HG02885 (cell line): ENCODE measurements at regions not wholly inside any gene's neighbourhood (a gene's known extent, or its start where the extent isn't known, plus 50 kb on each side); places are given as distances from the start of the nearest gene placed in this dataset.
"Not testable (repeated sequence)": the region's sequence is repeated elsewhere in the genome, so short reads cannot be mapped to it uniquely, and the experiment has no call there.

Source experiments
- ATAC-seq: cut with Tn5 transposase; IDR thresholded peaks from one replicate; pipeline ENCODE4 v1.9.1; 2021; ENCODE audit warnings: mild to moderate bottlenecking; ENCODE audit not compliant: unreplicated experiment, poor library complexity

DNA sequence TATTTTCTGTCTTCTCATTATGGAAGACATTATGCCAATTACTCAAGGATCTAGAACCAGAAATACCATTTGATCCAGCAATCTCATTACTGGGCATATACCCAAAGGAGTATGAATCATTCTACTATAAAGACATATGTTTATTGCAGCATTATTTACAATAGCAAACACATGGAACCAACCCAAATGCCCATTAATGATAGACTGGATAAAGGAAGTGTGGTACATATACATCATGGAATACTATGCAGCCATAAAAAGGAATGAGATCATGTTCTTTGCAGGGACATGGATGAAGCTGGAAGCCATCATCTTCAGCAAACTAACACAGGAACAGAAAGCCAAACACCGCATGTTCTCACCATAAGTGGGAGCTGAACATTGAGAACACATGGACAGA lies 161.8 kb upstream of the DAAM1 start:
- not testable (repeated sequence) for ATAC-seq

DNA sequence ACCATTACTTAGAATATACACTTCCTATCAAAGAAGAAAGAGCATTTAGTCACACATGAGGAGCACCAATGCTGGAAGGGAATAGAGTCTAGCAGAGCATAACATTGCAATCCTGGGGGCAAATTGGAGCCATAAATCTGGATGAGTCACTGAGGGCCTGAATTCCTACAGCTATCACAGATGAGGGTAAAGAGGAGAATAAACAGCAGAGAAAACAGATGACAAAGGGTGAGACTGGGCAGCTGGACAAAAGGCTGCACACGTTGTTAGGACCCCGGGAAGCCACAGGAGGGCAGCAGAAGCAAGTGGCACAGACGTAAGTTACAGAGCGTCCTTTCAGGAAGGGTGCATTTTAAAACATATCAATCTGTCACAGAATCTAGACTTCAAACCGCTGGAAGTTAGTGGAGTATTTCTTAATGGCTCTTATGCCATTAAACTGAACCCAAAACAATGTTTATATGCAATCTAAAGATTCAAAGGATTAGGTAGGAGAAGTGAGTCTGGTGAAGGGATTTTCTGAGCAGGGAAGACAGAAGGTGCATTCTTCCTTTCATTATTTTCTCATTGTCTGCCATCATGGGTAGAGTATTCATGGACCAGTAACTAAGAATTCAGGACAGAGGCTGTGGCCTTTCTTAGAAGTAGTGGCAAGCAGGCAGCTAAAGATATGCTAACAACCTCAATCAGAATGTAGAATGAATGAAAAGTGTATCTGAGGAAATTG lies 159.8 kb upstream of the DAAM1 start:
- peak; percentile 98 for ATAC-seq

- ATAC-seq, result no peak
Measured at GRCh38 chr14:59032826-59033225, 155.6 kb upstream of the DAAM1 start.

- ATAC-seq, result no peak
Measured at GRCh38 chr14:59036134-59036533, 152.3 kb upstream of the DAAM1 start.

GRCh38 chr14:59037086-59037485 lies 151.4 kb upstream of the DAAM1 start:
- no peak for ATAC-seq

DNA sequence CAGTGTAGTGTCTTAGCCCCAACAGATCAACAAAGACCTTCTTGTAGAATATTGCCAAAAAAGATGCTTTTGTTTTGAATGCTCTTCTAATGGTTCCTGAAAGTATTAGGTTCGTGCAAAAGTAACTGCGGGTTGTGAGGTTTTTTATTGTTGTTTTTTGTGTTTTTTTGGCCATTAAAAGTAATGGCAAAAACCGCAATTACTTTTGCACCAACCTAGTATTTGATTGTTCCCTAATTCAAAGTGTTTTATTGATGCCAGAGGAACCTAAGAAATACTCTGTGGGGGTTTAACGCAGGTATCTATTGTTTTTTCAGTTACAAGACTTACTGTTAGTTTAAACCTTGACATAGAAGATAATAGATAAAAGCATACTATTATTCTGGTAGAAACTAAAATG lies 150.8 kb upstream of the DAAM1 start:
- no peak for ATAC-seq

GRCh38 chr14:59038746-59039145 lies 149.7 kb upstream of the DAAM1 start:
- ATAC-seq, result no peak

DNA sequence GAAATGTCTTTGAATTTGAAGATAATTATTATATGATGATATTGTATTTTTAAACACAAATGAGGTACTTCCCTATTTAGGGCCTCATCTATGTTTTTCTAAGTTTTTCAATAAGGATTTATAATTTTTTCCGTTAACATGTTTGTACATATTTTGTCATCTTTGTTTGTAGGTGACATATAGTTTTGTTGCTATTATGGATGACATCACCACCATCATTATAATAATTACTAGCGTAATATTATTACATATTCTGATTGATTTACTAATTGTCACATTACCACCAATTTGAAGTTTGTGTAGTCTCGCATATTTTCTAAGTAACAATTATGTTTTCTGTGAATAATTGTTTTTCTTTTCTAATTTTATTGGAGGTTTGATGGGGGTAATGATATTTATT lies 147.2 kb upstream of the DAAM1 start:
- ATAC-seq, result no peak

DNA sequence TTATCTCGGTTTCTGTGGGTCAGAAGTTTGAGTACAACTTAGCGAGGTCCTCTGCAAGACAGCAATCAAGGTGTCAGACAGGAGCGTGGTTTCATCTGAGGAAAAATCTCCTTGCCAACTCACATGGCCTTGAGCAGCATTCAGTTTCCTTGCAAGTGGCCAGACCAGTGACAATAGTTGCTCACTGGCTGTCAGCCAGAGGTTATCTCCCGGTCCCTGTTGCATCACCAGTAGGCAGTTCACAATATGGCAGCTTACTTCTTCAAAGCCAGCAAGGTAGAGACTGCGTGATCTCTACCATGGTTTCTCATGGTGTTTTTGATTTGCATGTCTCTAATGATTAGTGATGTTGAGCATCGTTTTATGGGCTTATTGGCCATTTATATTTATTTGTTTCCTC lies 143.8 kb upstream of the DAAM1 start:
- ATAC-seq, result no peak

DNA sequence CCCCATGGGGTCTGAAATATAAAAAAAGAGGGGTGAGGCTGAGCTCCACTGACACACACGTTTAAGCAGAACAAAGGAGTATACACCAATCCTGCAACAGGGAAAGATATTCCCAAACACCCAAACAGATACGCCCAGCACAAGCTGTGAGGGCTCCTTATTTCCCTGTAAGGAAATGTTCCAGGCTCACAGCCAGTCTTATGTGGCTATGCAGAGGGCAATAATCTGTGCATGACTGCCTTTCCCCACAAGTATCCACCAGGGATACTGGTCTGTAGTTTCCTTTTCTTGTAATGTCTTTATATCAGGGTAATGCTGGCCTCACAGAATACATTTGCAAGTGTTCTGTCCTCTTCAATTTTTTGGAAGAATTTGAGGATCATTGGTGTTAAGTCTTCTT lies 141.7 kb upstream of the DAAM1 start:
- no peak for ATAC-seq

DNA sequence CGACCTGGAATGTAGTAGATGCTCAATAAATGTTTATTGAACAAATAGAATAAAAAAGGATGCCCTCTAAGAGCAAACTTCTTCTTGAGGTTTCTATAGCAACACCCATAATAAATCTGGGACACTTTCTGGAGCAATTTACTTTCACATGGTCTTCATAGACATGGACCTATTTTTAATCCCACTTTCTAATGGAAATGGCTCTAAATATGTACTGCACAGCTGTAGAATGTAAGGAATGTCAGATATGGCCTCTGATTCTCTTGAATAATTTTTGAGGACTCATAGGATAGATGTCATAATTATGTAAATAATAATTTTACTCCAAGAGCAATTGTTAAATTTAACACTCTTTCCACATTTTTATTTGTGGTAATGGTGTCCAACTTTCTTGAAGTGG lies 133.5 kb upstream of the DAAM1 start:
- no peak for ATAC-seq

DNA sequence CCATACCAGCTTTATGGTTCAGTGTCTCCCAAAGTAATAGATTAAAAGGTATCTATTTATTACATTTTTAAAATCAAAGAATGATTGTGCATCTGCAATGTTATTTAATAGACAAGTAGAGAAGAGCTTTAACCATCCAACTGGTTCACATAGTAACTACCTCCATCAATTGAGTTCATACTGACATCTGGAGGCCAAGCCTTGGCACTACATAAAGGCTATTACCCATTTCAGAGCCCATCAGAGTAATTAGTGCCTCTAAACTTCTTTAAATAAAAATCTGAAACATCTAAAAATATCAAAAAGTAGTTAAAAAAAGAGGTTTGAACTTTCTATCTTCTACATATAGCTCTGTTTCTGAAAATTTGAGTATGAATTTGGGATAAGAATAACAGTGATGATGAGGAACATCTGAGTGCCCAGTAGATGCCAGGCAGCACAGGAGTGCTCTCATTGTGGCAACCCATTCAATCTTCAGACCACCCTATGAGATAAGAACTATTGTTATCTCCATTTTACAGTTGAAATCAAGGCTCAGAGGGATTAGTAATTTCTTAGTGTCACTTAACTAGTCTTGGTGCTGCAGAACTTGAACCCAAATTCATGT lies 132.9 kb upstream of the DAAM1 start:
- ATAC-seq, result peak; percentile 88

GRCh38 chr14:59057551-59057950 lies 130.9 kb upstream of the DAAM1 start:
- no peak for ATAC-seq

- ATAC-seq, result not testable (repeated sequence)
Measured at GRCh38 chr14:59058776-59059175, 129.7 kb upstream of the DAAM1 start.

DNA sequence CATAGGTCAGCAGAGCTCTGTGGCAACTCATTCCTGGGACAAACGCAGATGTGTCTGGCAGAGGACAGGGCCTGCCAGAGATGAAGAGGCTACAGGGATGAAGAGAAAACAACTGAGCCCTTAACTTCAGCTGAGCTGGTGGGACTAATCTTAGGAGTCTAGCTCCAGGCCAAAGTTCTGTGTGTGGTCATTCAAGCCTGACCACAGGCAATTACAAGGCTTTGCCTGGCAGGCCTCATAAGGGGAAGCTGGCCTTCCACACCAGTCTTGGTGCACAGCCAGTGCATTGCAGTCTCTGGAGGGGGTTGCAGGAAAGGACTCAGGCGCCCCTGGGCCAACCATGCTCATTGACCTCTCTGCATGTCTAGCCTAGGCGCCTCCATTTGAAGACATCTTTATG lies 127.6 kb upstream of the DAAM1 start:
- ATAC-seq, result no peak

DNA sequence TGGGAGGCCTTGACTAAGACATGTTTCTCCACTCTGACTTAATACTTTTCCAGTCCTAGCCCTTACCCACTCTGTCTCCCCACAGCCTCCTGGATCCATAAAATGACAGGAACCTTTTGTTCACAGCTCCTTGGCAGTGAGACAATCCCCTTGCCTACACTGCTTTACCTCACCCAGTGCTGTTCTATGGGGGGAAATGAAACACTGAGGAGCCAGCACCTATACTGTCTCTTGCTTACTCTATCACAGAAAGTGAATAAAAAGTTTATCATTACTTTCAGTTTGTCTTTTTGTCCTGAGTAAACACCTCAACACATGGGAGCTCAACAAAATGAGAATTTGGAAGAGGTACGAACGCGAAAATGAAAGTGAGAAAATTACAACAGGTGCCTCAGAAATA lies 127.2 kb upstream of the DAAM1 start:
- ATAC-seq, result no peak

GRCh38 chr14:59063259-59063658 lies 125.2 kb upstream of the DAAM1 start:
- ATAC-seq, result no peak

DNA sequence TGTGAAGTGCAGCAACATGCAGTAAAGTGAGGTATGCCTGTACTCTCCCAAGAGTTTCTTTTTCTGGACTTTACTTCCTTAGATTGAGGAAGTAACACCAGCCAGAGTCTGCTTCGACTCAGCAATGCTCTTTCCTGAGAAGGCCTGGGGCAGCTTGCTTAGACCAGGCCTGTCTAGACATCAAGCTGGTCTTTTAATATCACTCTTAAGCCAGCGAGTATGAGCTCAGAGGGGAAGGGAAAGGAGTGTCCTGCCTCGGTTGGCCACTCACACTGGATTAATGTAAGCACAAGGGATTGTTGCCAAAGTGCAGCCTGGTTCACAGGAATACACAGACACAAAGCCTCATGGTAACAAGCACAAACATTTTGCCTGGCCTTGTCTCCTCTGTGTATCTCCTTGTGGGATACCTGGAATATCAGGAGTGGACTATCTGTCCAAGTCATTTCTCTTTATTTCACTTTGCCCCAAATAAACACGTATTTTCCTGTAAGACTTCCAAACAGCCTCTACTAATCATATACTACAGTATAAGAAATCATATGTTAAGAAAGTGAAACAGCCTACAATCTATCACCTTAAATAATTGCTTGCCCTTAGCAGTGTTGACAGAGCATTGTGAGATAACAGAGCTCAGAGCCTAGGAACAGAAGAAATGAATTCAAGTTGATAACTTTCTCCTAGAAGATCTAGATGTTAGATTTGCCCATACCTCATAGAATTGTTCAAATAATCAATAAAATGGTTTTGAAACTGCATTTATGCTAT lies 121.2 kb upstream of the DAAM1 start:
- no peak for ATAC-seq

DNA sequence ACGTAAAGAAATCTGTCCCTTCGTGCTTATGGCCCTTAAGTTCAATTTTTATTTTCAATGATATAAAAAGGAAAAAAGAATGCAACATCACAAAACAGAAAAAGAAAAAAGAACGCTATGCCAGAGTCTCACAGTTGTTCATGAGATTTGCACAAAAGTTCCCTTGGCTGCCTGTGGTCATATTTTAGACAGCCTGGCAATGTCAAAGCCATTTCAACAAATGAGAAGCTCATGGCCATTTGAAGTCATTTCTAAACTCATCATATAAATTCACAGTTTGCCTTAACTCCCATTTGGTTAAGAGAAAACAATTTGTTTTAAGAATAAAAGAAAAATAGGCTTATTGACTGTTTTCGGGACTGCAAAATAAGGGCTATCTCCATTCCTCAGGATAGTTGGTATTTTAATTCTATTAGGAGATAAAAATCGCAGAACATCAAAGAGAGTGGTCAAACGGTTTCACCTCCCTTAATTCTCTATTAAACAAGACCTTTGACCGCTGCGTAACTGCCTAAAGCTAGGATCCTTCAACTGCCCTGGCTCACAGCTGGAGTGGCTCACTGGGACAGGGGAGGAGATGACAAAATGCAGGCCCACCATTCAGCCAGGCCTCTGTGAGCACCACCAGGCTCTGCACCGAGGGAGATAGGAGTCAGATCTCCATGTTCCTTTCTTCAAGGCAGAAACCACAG lies 119.2 kb upstream of the DAAM1 start:
- ATAC-seq, result no peak

DNA sequence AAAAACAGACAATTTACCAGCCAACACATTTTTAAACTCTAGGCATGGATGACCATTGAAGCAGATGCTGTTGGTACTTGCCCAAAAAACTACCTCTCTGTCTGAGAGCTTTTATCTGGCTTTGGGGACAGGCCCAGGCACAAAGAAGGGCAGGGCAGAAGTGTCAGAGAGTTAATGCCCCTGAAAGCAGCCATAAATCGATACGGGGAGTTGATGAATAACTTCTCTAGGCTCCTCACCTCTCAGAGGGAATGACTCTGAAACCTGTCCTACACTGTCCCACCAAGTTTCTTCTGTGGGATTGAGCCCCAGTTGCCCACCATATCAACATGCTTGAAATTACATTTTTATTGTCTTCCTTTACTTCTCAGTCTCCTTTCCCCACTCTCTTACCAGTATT lies 113.0 kb upstream of the DAAM1 start:
- no peak for ATAC-seq

- no peak for ATAC-seq
Measured at GRCh38 chr14:59081720-59082119, 106.7 kb upstream of the DAAM1 start.
